Brain microvascular endothelial cell (primary cell): ENCODE measurements at regions not wholly inside any gene's neighbourhood (a gene's known extent, or its start where the extent isn't known, plus 50 kb on each side); places are given as distances from the start of the nearest gene placed in this dataset.

Experiments used
- DNase-seq: peaks from one replicate; pipeline ENCODE4 v3.0.0-alpha.2; 2020
- H3K27ac ChIP-seq: fragments of 250-450 bp; sonication (Bioruptor Pico); 2 replicates; pipeline ENCODE4 v1.5.1; 2020; ENCODE audit warnings: mild to moderate bottlenecking, moderate library complexity
- H3K27me3 ChIP-seq: fragments of 250-450 bp; sonication (Bioruptor Pico); replicated peaks from 2 replicates; pipeline ENCODE4 v1.5.1; 2020; ENCODE audit warnings: mild to moderate bottlenecking
- H3K36me3 ChIP-seq: fragments of 250-450 bp; sonication (Bioruptor Pico); replicated peaks from 2 replicates; pipeline ENCODE4 v1.5.1; 2020; ENCODE audit warnings: mild to moderate bottlenecking
- H3K4me3 ChIP-seq: 2 replicates; pipeline ENCODE4 v1.5.1; 2011; ENCODE audit warnings: low read depth, mild to moderate bottlenecking, control low read depth, low read length, moderate library complexity
- in situ Hi-C: cut with HindIII; loops from 2 replicates; pipeline ENCODE4 v1.10.0; 2017; ENCODE audit warnings: low sequenced_read_pairs, low pct_ligation_motif_present
- TF ChIP-seq, protein P1 (sequence below): IDR thresholded peaks from 2 replicates; pipeline ENCODE4 v1.5.1; 2011; ENCODE audit warnings: low read depth, mild to moderate bottlenecking, moderate library complexity, low read length, control low read depth, inconsistent platforms; ENCODE audit errors: missing control alignments

DNA sequence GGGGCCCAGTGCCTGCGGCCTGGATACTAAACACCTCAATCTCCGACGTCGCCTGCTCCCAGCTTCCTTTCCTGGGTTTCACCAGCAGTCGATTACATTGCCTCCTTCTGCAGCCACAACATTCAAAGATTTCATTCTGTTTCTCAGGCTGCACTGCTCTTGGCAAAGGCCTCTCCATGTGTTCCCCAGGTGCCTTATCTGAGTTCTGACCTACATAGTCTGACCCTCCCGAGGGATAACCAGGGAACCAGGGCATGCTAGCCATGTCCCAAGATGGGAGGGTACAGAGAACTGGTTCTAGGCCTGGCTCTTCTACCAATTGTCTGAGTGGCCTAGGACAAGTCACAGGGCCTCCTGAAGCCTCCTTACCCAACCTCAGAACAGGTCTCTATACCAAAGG, 62.2 kb upstream of the ACSL1 start:
- Histone ChIP-seq H3K27ac (no peak overlapping the region), H3K36me3 (no peaks in the 10 kb centered on the region), H3K4me3 (no peak overlapping the region), H3K27me3 (no peaks in the 10 kb centered on the region)
- in situ Hi-C loops, result no loop called here
- TF ChIP-seq, protein P1, sequence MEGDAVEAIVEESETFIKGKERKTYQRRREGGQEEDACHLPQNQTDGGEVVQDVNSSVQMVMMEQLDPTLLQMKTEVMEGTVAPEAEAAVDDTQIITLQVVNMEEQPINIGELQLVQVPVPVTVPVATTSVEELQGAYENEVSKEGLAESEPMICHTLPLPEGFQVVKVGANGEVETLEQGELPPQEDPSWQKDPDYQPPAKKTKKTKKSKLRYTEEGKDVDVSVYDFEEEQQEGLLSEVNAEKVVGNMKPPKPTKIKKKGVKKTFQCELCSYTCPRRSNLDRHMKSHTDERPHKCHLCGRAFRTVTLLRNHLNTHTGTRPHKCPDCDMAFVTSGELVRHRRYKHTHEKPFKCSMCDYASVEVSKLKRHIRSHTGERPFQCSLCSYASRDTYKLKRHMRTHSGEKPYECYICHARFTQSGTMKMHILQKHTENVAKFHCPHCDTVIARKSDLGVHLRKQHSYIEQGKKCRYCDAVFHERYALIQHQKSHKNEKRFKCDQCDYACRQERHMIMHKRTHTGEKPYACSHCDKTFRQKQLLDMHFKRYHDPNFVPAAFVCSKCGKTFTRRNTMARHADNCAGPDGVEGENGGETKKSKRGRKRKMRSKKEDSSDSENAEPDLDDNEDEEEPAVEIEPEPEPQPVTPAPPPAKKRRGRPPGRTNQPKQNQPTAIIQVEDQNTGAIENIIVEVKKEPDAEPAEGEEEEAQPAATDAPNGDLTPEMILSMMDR, result no peak
- no peak for DNase-seq

DNA sequence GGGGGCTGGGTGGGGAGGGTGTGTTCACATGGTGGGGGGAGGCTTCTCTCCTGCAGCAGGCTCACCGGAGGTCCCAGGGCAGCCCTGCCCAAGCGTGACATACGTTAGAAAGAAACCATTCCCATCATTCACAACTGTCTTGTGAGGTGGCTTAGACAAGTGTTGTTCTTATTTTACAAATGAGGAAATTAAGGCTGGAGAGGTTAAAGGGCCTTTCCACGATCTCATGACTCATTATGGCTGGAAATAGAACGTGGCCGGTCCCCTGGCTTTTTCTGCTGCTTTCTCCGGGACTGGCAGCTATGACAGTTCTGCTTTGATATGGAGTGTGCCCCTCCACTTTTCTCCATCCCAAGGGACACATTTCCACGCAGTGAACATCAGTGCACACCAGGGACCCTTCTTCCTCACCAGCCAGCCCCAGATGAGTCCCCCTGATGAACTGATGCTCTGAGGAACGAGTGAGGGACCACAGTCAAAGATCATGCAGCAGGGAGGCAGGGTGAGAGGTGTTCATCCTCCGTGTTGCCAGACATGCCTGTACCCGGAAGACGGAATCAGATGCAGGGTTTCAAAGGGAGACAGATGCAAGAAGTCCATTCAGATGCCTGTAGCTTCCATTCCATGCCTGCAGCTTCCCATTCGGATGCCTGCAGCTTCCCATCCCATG, 64.0 kb upstream of the ACSL1 start:
- TF ChIP-seq, protein P1, result no peak
- Histone ChIP-seq H3K27me3 (no peaks in the 10 kb centered on the region), H3K36me3 (no peaks in the 10 kb centered on the region), H3K27ac (no peak overlapping the region), H3K4me3 (no peak overlapping the region)
- in situ Hi-C loops, result no loop called here
- no peak for DNase-seq

DNA sequence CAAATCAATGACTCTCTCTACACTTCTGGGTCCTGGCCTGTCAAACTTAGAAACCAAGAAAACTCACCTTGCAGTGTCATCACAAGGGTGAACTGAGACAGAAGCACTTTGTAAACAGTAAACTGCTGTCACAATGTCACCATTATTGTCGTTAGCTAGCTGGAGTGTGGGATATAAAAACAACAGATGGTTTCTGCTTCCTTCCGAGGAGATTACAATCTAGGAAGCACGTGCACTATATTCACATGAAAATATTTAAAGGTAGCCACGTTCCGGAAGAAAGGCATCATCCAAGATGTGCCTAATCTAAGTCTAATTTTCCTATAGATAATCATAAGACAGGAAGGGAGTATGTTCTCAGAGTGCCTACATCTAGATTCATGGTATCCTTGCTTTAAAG, 64.7 kb upstream of the ACSL1 start:
- TF ChIP-seq, protein P1, result no peak
- Histone ChIP-seq H3K27ac (no peak overlapping the region), H3K36me3 (no peaks in the 10 kb centered on the region), H3K27me3 (no peaks in the 10 kb centered on the region), H3K4me3 (no peak overlapping the region)
- in situ Hi-C loops, result no loop called here
- no peak for DNase-seq

DNA sequence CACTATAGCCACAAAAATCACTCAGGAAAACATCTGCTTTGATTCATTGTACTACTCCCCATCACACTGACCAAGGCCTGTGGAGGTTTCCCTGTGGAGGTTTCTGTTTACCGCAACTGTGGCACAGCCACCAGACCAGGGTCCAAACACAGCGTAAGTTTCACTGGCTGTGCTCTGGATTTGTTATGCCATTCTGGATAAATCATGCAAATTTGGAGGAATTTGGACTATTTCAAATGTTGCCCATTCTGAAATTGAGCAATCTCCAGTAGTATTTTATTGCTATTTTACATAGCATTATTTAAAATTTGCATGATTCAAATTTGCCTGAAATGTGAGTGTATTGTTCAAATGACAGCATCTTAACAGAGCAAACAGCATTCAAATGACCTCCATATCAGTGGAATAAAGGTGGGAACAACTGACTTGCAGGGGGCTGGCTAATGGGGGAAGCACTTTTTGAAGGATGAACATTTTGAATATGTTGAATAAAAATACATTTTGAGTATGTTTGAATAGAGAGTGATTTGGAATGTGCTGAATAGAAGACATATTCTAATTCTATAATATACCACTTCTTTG, 66.1 kb upstream of the ACSL1 start:
- H3K27ac ChIP-seq, result no peak overlapping the region
- TF ChIP-seq, protein P1, result no peak
- H3K4me3 ChIP-seq, result no peak overlapping the region
- H3K27me3 ChIP-seq, result no peaks in the 10 kb centered on the region
- H3K36me3 ChIP-seq, result no peaks in the 10 kb centered on the region
- no peak for DNase-seq
- in situ Hi-C loops, result no loop called here

DNA sequence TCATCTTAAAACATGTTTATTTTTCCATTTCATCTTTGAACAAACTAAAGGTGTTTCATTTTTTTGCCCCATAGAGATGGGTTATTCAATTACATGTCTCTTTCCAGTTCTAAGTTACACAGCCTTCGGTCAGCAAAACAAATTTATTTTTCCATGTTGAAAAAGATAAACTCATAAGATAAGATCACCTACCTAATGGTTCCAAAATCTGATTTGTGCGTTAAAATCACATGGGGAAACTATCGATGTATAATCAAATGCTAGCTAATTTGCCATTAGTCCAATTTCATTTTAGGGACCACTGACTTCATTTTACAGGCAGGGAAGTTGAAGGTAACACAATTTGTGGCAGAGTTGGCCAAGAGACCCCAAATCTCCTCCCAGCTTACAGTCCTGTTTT, 67.2 kb upstream of the ACSL1 start:
- H3K27ac ChIP-seq, result no peak overlapping the region
- H3K4me3 ChIP-seq, result no peak overlapping the region
- in situ Hi-C loops, result no loop called here
- H3K36me3 ChIP-seq, result no peaks in the 10 kb centered on the region
- H3K27me3 ChIP-seq, result no peaks in the 10 kb centered on the region
- TF ChIP-seq, protein P1, result no peak
- no peak for DNase-seq
